Erythroblast (primary cell): ENCODE measurements at regions not wholly inside any gene's neighbourhood (a gene's known extent, or its start where the extent isn't known, plus 50 kb on each side); places are given as distances from the start of the nearest gene placed in this dataset.
A peak's percentile ranks its signal among the peaks of the same experiment; 100 is the strongest.

ENCODE experiments used
- DNase-seq, 2 experiments: peaks; one replicate each; lab custom pipeline; 2025; lab: John Stamatoyannopoulos, UW
- GATA1 ChIP-seq: IDR thresholded peaks from 2 replicates; pipeline ENCODE4 v1.6.1; 2011; ENCODE audit warnings: low read depth, mild to moderate bottlenecking, control low read depth, low read length, moderate library complexity
- POLR2A ChIP-seq: IDR thresholded peaks from 2 replicates; pipeline ENCODE4 v1.6.1; 2011; ENCODE audit warnings: mild to moderate bottlenecking, low read length

DNA sequence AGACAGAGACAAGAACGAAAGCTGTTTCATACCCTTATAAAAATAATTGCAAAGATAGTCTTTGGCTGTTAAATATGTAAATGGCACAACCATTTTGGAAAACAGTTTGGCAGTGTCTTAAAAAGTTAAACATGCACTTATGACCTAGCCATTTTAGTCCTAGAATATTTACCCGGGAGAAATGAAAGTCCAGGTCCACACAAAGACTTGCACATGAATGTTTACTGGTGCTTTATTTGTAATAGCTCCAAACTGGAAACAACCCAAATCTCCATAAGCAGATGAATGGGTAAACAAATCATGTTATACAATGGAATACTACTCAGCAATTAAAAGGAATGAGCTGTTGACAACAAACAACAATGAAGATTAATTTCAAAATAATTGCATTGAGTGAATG, 380.4 kb downstream of the ETNK1 start:
- DNase-seq = no peak
- TF ChIP-seq GATA1 (no peak), POLR2A (no peak)

DNA sequence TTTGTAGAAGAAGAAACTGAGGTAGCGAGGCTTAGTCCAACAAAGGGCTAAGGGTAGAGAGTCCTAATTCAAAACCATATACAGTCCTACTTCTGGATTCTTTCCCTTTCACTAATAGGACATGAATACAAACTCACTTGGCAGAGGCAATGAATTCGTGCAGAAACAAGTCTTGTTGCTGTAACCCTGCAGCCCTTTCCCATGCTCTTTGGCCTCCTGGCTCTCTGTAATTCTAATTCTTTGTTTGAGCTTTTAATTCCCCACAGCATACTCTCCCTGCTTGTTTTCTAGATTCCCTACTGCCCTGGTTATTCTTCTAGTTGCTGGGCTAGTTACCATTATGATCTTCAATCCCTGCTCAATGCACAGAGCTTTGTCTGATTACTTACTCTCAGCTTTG, 381.4 kb downstream of the ETNK1 start:
- DNase-seq = no peak
- TF ChIP-seq GATA1 (no peak), POLR2A (no peak)

DNA sequence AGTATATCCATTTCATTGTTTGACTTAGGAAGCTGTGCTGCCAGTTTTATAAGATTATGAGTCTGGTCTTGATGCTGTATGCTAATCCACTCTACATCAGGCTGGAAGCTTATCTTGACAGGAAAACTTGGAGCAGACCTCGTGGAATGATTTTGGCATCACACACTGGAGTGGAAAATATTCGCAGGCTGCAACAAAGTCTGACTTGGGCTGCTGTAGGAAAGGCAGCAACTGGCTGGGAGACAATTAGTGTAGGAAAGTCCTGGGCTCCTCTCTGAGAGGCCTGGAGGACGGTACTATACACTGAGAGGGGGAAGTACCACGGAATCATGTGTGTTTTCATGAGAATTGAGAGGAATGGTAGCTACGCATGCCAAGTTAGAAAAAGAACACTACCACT, 383.7 kb downstream of the ETNK1 start:
- DNase-seq = no peak
- no peak for TF ChIP-seq POLR2A
- TF ChIP-seq GATA1 = no peak

DNA sequence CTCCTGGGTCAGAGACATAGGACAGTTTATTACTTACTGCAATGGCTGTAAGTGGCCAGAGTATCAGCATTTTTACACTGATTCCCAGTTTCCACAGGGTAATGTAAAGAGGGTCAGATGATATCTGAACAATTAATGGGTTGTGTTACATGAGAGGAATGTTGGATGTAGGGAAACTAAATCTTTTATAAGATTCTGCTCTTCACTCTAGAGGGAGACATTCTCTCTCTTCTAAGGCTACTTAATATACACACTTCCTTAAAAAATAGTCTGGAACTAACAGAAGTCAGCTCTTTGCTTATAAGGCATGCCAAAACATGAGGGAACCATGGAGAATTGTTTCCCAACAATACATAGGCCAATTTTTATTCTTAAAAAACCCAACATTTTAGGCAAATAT, 389.8 kb downstream of the ETNK1 start:
- TF ChIP-seq GATA1 = no peak
- DNase-seq = no peak

DNA sequence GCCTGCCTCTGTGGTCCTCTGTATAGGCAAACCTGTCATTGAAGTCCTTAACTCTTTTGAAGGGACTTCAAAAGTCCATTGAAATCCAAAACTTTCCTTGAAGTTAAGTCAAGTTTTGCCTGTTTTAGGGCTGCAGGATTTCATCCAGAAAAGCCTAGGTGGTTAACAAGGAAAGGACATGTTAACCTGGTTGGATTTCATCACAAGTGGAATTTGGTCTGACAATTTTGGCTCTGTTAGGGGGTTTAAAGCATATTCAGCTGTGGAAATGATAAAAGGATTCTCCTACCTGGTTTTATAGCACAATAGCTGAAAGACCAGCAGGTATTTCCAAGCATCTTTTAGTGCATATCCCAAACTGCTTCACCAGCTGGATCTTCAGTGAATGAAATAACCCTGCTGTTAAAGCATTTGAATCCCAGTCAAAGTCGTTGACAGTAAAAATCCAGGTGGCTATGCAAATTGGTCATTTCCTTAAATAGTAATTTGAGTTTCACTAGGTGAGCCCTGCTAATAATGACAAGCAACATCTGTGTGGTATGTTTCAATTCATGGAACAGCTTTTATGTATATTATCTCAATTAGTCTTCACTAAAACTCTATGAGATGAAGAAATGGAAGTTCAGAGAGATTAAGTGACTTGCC, 400.5 kb downstream of the ETNK1 start:
- DNase-seq = no peak
- TF ChIP-seq GATA1 (no peak), POLR2A (no peak)

DNA sequence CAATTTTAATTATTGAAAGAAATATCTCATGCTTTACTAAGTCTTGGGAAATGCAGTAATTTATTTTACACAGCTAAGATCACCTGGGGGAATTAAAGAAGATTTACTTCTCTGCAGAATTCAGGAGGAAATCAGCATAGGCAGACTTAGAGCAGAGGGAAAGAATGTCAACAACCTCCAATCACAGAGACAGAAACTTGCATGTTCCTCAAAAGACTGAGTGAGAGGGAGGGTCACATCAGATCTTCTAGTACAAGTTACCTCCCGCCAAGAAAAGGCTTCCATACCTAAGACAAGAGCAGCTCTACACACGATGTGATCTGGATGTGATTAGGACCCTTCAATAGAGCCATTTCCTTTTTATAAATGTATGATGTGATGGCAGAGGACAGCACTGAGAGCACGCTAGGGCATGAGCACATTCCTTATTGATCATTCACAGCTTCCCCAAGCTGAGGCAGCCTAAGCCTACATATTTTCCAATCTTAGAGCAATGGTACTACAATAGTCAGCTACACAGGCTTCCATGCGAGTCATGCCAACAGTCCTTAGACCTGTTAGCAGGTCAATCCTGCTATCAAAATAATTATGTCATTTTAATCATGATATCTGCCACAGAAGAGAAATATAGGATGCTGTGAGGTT, 403.3 kb downstream of the ETNK1 start:
- DNase-seq = no peak
- TF ChIP-seq GATA1 (no peak), POLR2A (no peak)

DNA sequence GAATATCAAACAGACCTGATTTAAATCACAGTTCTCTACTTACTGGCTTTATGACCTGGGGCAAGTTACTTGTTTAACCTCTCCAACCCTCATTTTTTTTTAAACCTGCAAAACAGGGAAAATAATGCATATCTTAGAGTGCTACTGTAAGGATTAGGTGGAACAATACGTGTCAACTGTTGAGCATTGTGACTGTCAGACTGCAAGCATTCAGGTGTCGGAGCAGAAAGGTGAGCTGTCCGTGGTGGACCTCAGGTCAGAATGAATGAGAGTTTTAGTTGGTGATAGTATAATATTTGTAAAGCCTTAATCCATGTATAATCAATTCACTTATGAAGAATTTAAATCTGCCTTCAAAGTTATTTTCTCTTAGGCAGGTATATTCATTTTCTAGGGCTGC, 404.2 kb downstream of the ETNK1 start:
- TF ChIP-seq GATA1 (no peak), POLR2A (no peak)
- no peak for DNase-seq

DNA sequence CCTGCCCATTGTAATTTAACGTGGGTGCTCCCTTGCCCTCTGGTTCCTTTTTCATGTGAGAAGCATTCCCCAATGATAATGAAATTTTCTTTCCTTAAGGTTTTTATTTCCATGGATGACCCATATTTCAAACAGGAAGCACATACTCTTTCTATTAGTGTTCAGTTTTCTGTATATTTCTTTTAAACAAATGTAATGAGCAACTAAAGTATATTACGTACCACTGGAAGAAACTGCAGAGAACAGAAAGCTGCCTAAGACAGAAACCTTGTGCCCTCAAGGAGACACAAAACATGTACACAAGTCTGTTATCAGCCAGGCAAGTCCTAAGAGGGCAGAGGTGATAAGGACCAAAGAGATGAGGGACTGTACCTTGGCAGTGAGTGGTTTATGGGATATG, 414.9 kb downstream of the ETNK1 start:
- no peak for TF ChIP-seq POLR2A
- TF ChIP-seq GATA1 = no peak
- DNase-seq = no peak

DNA sequence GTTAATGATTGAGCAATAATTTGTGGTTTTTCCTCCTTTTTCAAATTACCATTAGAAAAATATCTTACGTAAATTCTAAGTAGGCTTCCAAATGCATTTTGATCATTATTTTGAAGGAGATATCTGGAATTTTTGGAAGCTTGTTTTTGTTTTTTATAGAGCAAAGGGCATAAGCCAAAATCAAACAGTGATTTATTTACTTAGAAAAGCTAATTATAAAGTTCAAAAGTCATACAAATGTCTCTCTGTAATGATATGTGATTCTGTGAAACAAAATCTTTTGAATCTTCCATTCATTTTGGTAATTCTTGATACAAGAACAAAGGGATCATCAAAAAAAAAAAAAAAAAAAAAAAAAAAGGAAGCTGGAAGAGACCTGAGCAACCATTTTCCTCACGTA, 416.8 kb downstream of the ETNK1 start:
- DNase-seq = no peak
- no peak for TF ChIP-seq GATA1

DNA sequence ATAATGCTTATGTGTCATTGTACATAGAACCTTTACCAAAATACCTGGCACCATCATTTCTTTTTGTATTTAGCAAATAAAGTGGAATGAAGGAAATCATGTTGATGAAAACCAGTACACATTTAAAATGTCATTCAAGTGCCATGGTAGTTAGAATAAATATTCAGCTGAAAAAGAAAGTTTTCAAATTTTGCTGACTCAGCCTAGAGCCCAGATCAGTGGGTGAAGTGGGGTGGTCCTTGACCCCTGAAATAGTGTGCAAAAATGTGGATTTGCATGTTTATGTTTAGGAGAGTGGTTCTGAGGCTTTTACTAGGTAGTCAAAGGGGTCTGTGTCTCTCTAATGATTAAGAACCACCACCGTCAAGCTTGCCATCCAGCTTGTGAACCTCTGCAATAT, 418.7 kb downstream of the ETNK1 start:
- no peak for DNase-seq
- TF ChIP-seq GATA1 (no peak), POLR2A (no peak)

DNA sequence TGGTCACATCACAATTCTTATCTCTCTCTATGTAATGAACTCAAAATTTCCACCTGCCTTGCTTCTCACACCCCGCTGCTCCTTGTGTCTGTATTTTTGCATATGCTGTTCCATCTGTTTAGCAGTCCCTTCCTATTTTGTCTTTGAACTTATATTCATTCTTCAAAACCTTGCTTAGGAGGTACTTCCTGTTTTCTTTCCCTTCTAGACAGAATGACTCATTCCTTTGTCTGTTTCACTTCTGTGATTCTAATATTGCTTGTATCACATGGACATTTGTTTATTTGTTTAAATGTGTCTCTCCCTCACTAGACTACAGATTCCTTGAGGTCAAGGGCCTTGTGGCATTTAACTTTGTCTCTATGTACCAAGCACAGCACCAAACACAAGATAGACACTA, 424.2 kb downstream of the ETNK1 start:
- DNase-seq = no peak
- TF ChIP-seq GATA1 (no peak), POLR2A (no peak)

DNA sequence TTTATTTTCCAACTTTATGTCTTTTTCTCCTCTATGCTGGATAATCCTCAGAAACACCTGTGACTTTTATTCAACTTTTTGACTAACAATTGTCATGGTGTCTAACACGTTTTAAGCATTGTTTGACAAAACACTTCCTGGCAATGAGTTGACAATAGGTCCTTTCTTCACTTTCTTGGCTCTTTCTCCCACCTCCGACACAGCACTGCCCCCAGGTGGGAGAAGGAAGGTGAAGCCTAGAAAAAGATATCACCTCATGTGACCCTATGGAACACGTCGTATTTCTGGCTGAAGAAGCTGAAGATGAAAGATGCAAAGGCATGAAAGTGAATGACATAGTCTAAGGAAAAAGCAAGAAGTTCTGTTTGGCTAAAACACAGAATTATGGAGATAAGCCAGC, 430.0 kb downstream of the ETNK1 start:
- peak in 1 of 2 experiments; percentile 1 for DNase-seq
- TF ChIP-seq POLR2A = no peak
- TF ChIP-seq GATA1 = no peak

DNA sequence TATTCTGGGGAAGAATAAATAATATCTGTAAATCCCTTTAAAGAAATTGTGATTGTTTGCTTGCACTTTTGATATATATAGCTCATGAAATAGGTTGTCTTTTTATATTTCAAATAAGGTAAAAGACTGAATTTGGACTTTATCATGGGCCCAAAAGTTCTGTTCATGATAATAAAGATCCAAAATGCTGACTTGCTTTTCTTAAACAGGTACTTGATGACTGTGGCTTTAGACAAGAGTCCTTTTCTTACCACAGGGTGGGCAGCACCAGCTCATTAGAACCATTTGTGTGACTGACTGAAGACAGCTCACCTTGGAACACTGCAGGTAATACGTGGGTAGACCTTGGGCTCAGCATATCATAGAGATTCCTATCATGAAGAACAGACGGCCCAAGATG, 432.6 kb downstream of the ETNK1 start:
- TF ChIP-seq POLR2A (no peak), GATA1 (no peak)

DNA sequence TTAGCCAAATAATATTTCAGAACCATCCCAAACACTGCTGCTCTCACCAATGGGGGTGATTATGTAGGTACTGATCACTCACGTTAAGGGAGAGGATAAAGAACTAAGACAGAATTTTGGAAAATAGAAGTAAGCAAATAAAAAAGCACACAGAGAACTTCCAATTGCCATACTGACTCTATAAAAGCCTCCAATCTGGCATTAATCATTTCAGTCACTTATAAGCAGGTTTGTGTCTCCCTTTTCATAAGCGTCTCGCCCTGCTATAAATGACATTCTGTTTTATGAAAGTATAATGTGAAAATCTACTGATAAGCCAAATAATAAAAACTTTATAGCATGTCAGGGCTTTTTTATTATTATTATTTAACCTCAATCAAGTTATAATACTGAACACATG, 435.2 kb downstream of the ETNK1 start:
- no peak for DNase-seq
- TF ChIP-seq POLR2A (no peak), GATA1 (no peak)

More for the DNA sequence above, 432.6 kb downstream of the ETNK1 start:
- no peak for DNase-seq

DNA sequence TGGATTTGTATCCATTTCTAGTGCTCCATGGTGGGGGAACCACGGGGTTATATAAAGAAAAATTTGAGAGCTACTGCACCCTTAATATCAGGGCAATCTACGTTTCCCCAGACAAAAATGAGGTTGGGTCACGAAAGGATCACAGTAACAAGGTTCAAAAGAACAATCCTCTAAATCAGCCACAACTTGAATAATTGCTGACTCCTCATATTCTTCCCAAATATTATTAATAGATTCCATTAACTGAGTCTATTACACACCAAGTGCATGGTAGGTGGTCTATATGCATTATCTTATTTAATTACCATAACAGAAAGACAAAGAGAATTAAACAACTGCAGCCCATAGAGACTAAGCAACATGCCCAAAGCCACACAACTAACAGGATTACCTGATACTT, 438.2 kb downstream of the ETNK1 start:
- TF ChIP-seq POLR2A (no peak), GATA1 (no peak)
- DNase-seq = no peak

DNA sequence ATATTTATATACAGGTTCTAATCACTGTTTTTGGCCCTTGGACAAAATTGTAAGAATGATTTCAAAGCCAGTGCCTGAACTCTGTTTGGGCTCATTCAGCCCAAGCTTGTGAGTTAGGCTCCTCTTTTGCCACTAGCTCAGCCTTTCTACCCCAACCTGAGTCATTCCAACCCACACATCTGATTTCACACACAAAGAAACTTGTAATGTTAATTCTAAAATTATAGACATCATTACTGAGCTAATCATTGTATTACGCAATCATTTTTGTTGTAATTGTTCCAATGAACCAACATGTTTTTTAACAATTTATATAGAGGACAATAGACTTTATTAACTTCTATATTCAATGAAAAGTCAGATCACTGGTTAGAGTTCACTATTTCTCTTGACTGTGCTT, 441.1 kb downstream of the ETNK1 start:
- DNase-seq = no peak
- no peak for TF ChIP-seq GATA1
- TF ChIP-seq POLR2A = no peak

DNA sequence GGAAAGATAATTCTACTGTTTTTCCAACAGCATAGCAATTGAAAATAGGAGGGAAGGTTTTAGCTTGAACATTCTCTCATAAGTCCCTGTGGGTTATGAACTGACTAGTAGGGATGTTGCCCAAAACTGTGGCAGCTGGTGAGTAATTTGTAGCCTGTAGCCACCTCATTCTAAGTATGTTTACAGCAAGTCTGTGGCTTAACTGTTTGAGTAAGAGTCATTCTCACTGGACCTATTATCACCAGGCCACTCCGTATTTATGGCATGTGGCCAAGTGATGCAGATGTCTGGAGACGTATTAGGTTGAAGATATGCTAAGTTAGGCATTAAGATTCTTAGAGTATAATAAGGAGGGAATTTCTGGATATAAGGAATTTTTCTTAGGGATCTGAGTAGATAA, 458.3 kb downstream of the ETNK1 start:
- TF ChIP-seq GATA1 = no peak
- TF ChIP-seq POLR2A = no peak
- DNase-seq = no peak
